ENCODE measurements at regions not wholly inside any gene's neighbourhood (a gene's known extent, or its start where the extent isn't known, plus 50 kb on each side); places are given as distances from the start of the nearest gene placed in this dataset.

GRCh38 chr9:12923468-12924009 is 148.7 kb downstream of the LURAP1L start:
- H3K4me3 ChIP-seq (ENCODE audit: low read depth, low read length): no peak overlapping the region
- peak; percentile 98 for DNase-seq (ENCODE audit: low read depth)

GRCh38 chr9:12930906-12931305 is 156.1 kb downstream of the LURAP1L start:
- H3K4me3 ChIP-seq (ENCODE audit: low read depth, low read length): no peak overlapping the region
- DNase-seq (ENCODE audit: low read depth): no peak

- DNase-seq (ENCODE audit: low read depth): no peak
- no peak overlapping the region for H3K4me3 ChIP-seq (ENCODE audit: low read depth, low read length)
Measured at GRCh38 chr9:12933957-12934356, 159.1 kb downstream of the LURAP1L start.

GRCh38 chr9:12934545-12935272 is 159.9 kb downstream of the LURAP1L start:
- H3K4me3 ChIP-seq (ENCODE audit: low read depth, low read length): no peak overlapping the region
- DNase-seq (ENCODE audit: low read depth): no peak

GRCh38 chr9:12935714-12936113 is 160.9 kb downstream of the LURAP1L start:
- no peak overlapping the region for H3K4me3 ChIP-seq (ENCODE audit: low read depth, low read length)
- DNase-seq (ENCODE audit: low read depth): peak; percentile 93

- no peak for DNase-seq (ENCODE audit: low read depth)
- H3K4me3 ChIP-seq (ENCODE audit: low read depth, low read length): no peak overlapping the region
Measured at GRCh38 chr9:12954441-12954840, 179.6 kb downstream of the LURAP1L start.

GRCh38 chr9:12955510-12956163 is 180.8 kb downstream of the LURAP1L start:
- DNase-seq (ENCODE audit: low read depth): no peak
- H3K4me3 ChIP-seq (ENCODE audit: low read depth, low read length): no peak overlapping the region

GRCh38 chr9:12956261-12956660 is 181.4 kb downstream of the LURAP1L start:
- no peak overlapping the region for H3K4me3 ChIP-seq (ENCODE audit: low read depth, low read length)
- no peak for DNase-seq (ENCODE audit: low read depth)

- no peak for DNase-seq (ENCODE audit: low read depth)
- no peak overlapping the region for H3K4me3 ChIP-seq (ENCODE audit: low read depth, low read length)
Measured at GRCh38 chr9:12956805-12957204, 182.0 kb downstream of the LURAP1L start.

GRCh38 chr9:12958279-12958678 is 183.5 kb downstream of the LURAP1L start:
- H3K4me3 ChIP-seq (ENCODE audit: low read depth, low read length): no peak overlapping the region
- DNase-seq (ENCODE audit: low read depth): no peak

- no peak for DNase-seq (ENCODE audit: low read depth)
- no peak overlapping the region for H3K4me3 ChIP-seq (ENCODE audit: low read depth, low read length)
Measured at GRCh38 chr9:12958708-12959107, 183.9 kb downstream of the LURAP1L start.

GRCh38 chr9:12961276-12961809 is 186.5 kb downstream of the LURAP1L start:
- no peak overlapping the region for H3K4me3 ChIP-seq (ENCODE audit: low read depth, low read length)
- peak; percentile 25 for DNase-seq (ENCODE audit: low read depth)

- H3K4me3 ChIP-seq (ENCODE audit: low read depth, low read length): no peak overlapping the region
- no peak for DNase-seq (ENCODE audit: low read depth)
Measured at GRCh38 chr9:12963537-12963936, 188.7 kb downstream of the LURAP1L start.

GRCh38 chr9:12964271-12964670 is 189.5 kb downstream of the LURAP1L start:
- no peak for DNase-seq (ENCODE audit: low read depth)
- H3K4me3 ChIP-seq (ENCODE audit: low read depth, low read length): no peak overlapping the region

GRCh38 chr9:12965303-12965702 is 190.5 kb downstream of the LURAP1L start:
- no peak for DNase-seq (ENCODE audit: low read depth)
- H3K4me3 ChIP-seq (ENCODE audit: low read depth, low read length): no peak overlapping the region

- DNase-seq (ENCODE audit: low read depth): no peak
- H3K4me3 ChIP-seq (ENCODE audit: low read depth, low read length): no peak overlapping the region
Measured at GRCh38 chr9:12968093-12968492, 193.3 kb downstream of the LURAP1L start.

GRCh38 chr9:12972608-12973589 is 198.1 kb downstream of the LURAP1L start:
- DNase-seq (ENCODE audit: low read depth): no peak
- H3K4me3 ChIP-seq (ENCODE audit: low read depth, low read length): no peak overlapping the region

- H3K4me3 ChIP-seq (ENCODE audit: low read depth, low read length): no peak overlapping the region
- DNase-seq (ENCODE audit: low read depth): no peak
Measured at GRCh38 chr9:12973710-12974109, 198.9 kb downstream of the LURAP1L start.

GRCh38 chr9:12974671-12975070 is 199.9 kb downstream of the LURAP1L start:
- H3K4me3 ChIP-seq (ENCODE audit: low read depth, low read length): no peak overlapping the region
- no peak for DNase-seq (ENCODE audit: low read depth)

GRCh38 chr9:12975496-12975895 is 200.7 kb downstream of the LURAP1L start:
- DNase-seq (ENCODE audit: low read depth): no peak
- H3K4me3 ChIP-seq (ENCODE audit: low read depth, low read length): no peak overlapping the region

All from skeletal muscle cell (primary cell).